Activated CD4-positive, CD25-positive, alpha-beta regulatory T cell (primary cell): ENCODE measurements at regions not wholly inside any gene's neighbourhood (a gene's known extent, or its start where the extent isn't known, plus 50 kb on each side); places are given as distances from the start of the nearest gene placed in this dataset.
"Not testable (repeated sequence)": the region's sequence is repeated elsewhere in the genome, so short reads cannot be mapped to it uniquely, and the experiment has no call there.

Experiments
- DNase-seq, 4 experiments: peaks; one replicate each; lab custom pipeline; 2025; lab: John Stamatoyannopoulos, UW

GRCh38 chr14:22190411-22191191 is 398.4 kb downstream of the DAD1 start:
- DNase-seq = no peak

GRCh38 chr14:22189881-22190280 is 399.1 kb downstream of the DAD1 start:
- DNase-seq = no peak

GRCh38 chr14:22188318-22188717 is 400.7 kb downstream of the DAD1 start:
- DNase-seq = no peak

GRCh38 chr14:22185789-22186188 is 403.2 kb downstream of the DAD1 start:
- no peak for DNase-seq

- no peak for DNase-seq
Measured at GRCh38 chr14:22185191-22185590, 403.8 kb downstream of the DAD1 start.

GRCh38 chr14:22184830-22185168 is 404.2 kb downstream of the DAD1 start:
- DNase-seq = no peak

GRCh38 chr14:22184157-22184829 is 404.7 kb downstream of the DAD1 start:
- DNase-seq = no peak

- DNase-seq = no peak
Measured at GRCh38 chr14:22180045-22180444, 409.0 kb downstream of the DAD1 start.

GRCh38 chr14:22179190-22179589 is 409.8 kb downstream of the DAD1 start:
- DNase-seq = no peak

GRCh38 chr14:22178333-22178839 is 410.6 kb downstream of the DAD1 start:
- no peak for DNase-seq

- no peak for DNase-seq
Measured at GRCh38 chr14:22177870-22178269, 411.2 kb downstream of the DAD1 start.

- DNase-seq = no peak
Measured at GRCh38 chr14:22176957-22177356, 412.1 kb downstream of the DAD1 start.

GRCh38 chr14:22175278-22175558 is 413.8 kb downstream of the DAD1 start:
- DNase-seq = not testable (repeated sequence)

- DNase-seq = no peak
Measured at GRCh38 chr14:22174412-22175277, 414.4 kb downstream of the DAD1 start.

GRCh38 chr14:22168092-22168955 is 420.7 kb downstream of the DAD1 start:
- DNase-seq = no peak

GRCh38 chr14:22164616-22165015 is 424.4 kb downstream of the DAD1 start:
- no peak for DNase-seq

- no peak for DNase-seq
Measured at GRCh38 chr14:22163051-22163450, 426.0 kb downstream of the DAD1 start.

GRCh38 chr14:22159957-22160356 is 429.1 kb downstream of the DAD1 start:
- DNase-seq = no peak

GRCh38 chr14:22159099-22159498 is 429.9 kb downstream of the DAD1 start:
- no peak for DNase-seq

- no peak for DNase-seq
Measured at GRCh38 chr14:22158560-22158959, 430.5 kb downstream of the DAD1 start.

GRCh38 chr14:22155571-22155970 is 433.5 kb downstream of the DAD1 start:
- no peak for DNase-seq

- DNase-seq = no peak
Measured at GRCh38 chr14:22152903-22153302, 436.1 kb downstream of the DAD1 start.
